Left lung (tissue), 4 donors: ENCODE measurements at regions not wholly inside any gene's neighbourhood (a gene's known extent, or its start where the extent isn't known, plus 50 kb on each side); places are given as distances from the start of the nearest gene placed in this dataset.
A peak's percentile ranks its signal among the peaks of the same experiment; 100 is the strongest.

ENCODE experiments used
- ATAC-seq: fragments of 200-7000 bp; cut with Tn5 transposase; one replicate; pipeline ENCODE4 v1.9.1; 2020; ENCODE audit warnings: moderate library complexity
- DNase-seq, 4 donors: peaks; one replicate each; pipeline ENCODE4 v3.0.0-alpha.2; 2013 to 2020
- H3K27ac ChIP-seq, 2 donors: fragments of 200-600 bp; sonication (generic) in 1 of 2; one replicate each; pipeline versions ENCODE4 v1.5.0 to v1.8.0; 2020 to 2021
- H3K27me3 ChIP-seq, 2 donors: fragments of 200-600 bp; sonication (generic) in 1 of 2; one replicate each; pipeline versions ENCODE4 v1.5.0 to v1.8.0; 2020 to 2021
- H3K36me3 ChIP-seq, 2 donors: fragments of 200-600 bp; sonication (generic) in 1 of 2; one replicate each; pipeline versions ENCODE4 v1.5.0 to v1.8.0; 2020 to 2021
- H3K4me1 ChIP-seq, 2 donors: fragments of 200-600 bp; one replicate each; pipeline ENCODE4 v1.8.0; 2021
- H3K4me3 ChIP-seq, 2 donors: fragments of 200-600 bp; sonication (generic) in 1 of 2; one replicate each; pipeline versions ENCODE4 v1.5.0 to v1.8.0; 2020 to 2021; ENCODE audit warnings: mild to moderate bottlenecking in 1 of 2
- H3K9me3 ChIP-seq, 2 donors: fragments of 200-600 bp; sonication (generic) in 1 of 2; one replicate each; pipeline versions ENCODE4 v1.5.0 to v1.8.0; 2020 to 2021
- CTCF ChIP-seq, 2 donors: fragments of 200-600 bp; sonication (generic) in 1 of 2; IDR thresholded peaks; one replicate each; pipeline versions ENCODE4 v1.5.0 to v1.8.0; 2021; ENCODE audit warnings: antibody characterized with exemption in 2 of 2
- intact Hi-C, 2 donors: fragments of 100-400 bp; cut with DNase I; formaldehyde crosslinking; loops; one replicate each; pipeline versions ENCODE4 v1.11.2 to v1.14.2; 2022
- donor health status: DM: no; HTN: yes; CAD: no.
- donor health status: DM: no; HTN: no; CAD: no.

GRCh38 chr2:230661072-230661957 lies 51.3 kb upstream of the CAB39 start:
- DNase-seq (no peak), ATAC-seq (no peak)
- no peaks in the 10 kb centered on the region for H3K27me3 ChIP-seq

More at GRCh38 chr2:230661072-230661957, 51.3 kb upstream of the CAB39 start:
- Histone ChIP-seq H3K4me3 (no peak overlapping the region), H3K36me3 (no peaks in the 10 kb centered on the region), H3K4me1 (peaks cover 0 to 83% of the 10 kb centered on the region in 2 donors), H3K27ac (peak overlapping the region; percentile 44 to 91), H3K9me3 (no peaks in the 10 kb centered on the region)
- no peak for TF ChIP-seq CTCF (IDR thresholded peaks at IDR 0.05)
- intact Hi-C loops, result no loop called here
